ENCODE measurements at regions not wholly inside any gene's neighbourhood (a gene's known extent, or its start where the extent isn't known, plus 50 kb on each side); places are given as distances from the start of the nearest gene placed in this dataset.

- no peak for DNase-seq (ENCODE audit: low read depth, low spot score)
- Mint-ChIP-seq H3K9me3 (peaks cover 8% of the 10 kb centered on the region), H3K4me3 (no peak overlapping the region), H3K4me1 (no peaks in the 10 kb centered on the region), H3K27ac (ENCODE audit: unreplicated experiment) (no peak overlapping the region), H3K36me3 (ENCODE audit: low read depth) (peaks cover 9% of the 10 kb centered on the region), H3K27me3 (ENCODE audit: low read depth) (no peaks in the 10 kb centered on the region)
- TF ChIP-seq CTCF (conservative IDR thresholded peaks at IDR 0.05), result no peak
Observed at GRCh38 chr4:54902976-54903375, 222.4 kb downstream of the KDR start.

GRCh38 chr4:54902271-54902670, 223.1 kb downstream of the KDR start:
- no peaks in the 10 kb centered on the region for H3K4me1 Mint-ChIP-seq
- no peaks in the 10 kb centered on the region for H3K27me3 Mint-ChIP-seq (ENCODE audit: low read depth)
- DNase-seq (ENCODE audit: low read depth, low spot score), result no peak
- H3K36me3 Mint-ChIP-seq (ENCODE audit: low read depth), result peaks cover 3% of the 10 kb centered on the region
- no peak for TF ChIP-seq CTCF (conservative IDR thresholded peaks at IDR 0.05)
- H3K4me3 Mint-ChIP-seq, result no peak overlapping the region
- no peak overlapping the region for H3K27ac Mint-ChIP-seq (ENCODE audit: unreplicated experiment)
- H3K9me3 Mint-ChIP-seq, result peaks cover 4% of the 10 kb centered on the region

- Mint-ChIP-seq H3K27me3 (ENCODE audit: low read depth) (no peaks in the 10 kb centered on the region), H3K27ac (ENCODE audit: unreplicated experiment) (no peak overlapping the region), H3K9me3 (peaks cover 2% of the 10 kb centered on the region), H3K4me3 (no peak overlapping the region), H3K36me3 (ENCODE audit: low read depth) (peaks cover 1% of the 10 kb centered on the region), H3K4me1 (no peaks in the 10 kb centered on the region)
- DNase-seq (ENCODE audit: low read depth, low spot score), result no peak
- no peak for TF ChIP-seq CTCF (conservative IDR thresholded peaks at IDR 0.05)
Observed at GRCh38 chr4:54901202-54901601, 224.2 kb downstream of the KDR start.

- H3K9me3 Mint-ChIP-seq, result no peaks in the 10 kb centered on the region
- TF ChIP-seq CTCF (conservative IDR thresholded peaks at IDR 0.05), result no peak
- no peaks in the 10 kb centered on the region for H3K27me3 Mint-ChIP-seq (ENCODE audit: low read depth)
- DNase-seq (ENCODE audit: low read depth, low spot score), result no peak
- no peaks in the 10 kb centered on the region for H3K4me1 Mint-ChIP-seq
- no peak overlapping the region for H3K27ac Mint-ChIP-seq (ENCODE audit: unreplicated experiment)
- no peak overlapping the region for H3K4me3 Mint-ChIP-seq
- no peaks in the 10 kb centered on the region for H3K36me3 Mint-ChIP-seq (ENCODE audit: low read depth)
Observed at GRCh38 chr4:54898656-54899340, 226.6 kb downstream of the KDR start.

GRCh38 chr4:54898056-54898562, 227.3 kb downstream of the KDR start:
- DNase-seq (ENCODE audit: low read depth, low spot score), result no peak
- Mint-ChIP-seq H3K27ac (ENCODE audit: unreplicated experiment) (no peak overlapping the region), H3K27me3 (ENCODE audit: low read depth) (no peaks in the 10 kb centered on the region), H3K9me3 (no peaks in the 10 kb centered on the region), H3K36me3 (ENCODE audit: low read depth) (no peaks in the 10 kb centered on the region), H3K4me3 (no peak overlapping the region), H3K4me1 (no peaks in the 10 kb centered on the region)
- no peak for TF ChIP-seq CTCF (conservative IDR thresholded peaks at IDR 0.05)

All from neural crest cell (in vitro differentiated cells).